ENCODE measurements at regions not wholly inside any gene's neighbourhood (a gene's known extent, or its start where the extent isn't known, plus 50 kb on each side); places are given as distances from the start of the nearest gene placed in this dataset.
"Not testable (repeated sequence)": the region's sequence is repeated elsewhere in the genome, so short reads cannot be mapped to it uniquely, and the experiment has no call there.

DNA sequence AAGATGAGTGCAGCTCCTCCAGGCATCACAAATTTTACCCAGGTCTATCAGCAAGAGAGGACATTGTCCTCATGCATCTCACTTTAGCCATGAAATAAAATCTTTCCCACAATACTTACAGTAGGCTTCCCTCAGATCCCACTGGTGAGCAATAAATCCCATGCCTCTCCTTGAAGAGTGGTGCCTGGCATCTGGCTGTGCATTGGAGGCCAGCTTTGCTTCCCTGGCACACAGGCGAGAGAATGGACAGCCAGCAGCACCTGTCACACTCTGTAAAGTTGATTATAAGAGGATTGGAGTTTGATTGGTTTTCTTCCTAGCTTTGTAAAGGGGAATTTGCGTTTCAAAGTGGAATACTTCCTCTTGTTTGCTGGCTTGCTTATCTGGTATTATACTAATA lies 1153.9 kb downstream of the AACS start:
- DNase-seq (ENCODE audit: low read depth in 2 of 3, low spot score in 2 of 3): no peak

DNA sequence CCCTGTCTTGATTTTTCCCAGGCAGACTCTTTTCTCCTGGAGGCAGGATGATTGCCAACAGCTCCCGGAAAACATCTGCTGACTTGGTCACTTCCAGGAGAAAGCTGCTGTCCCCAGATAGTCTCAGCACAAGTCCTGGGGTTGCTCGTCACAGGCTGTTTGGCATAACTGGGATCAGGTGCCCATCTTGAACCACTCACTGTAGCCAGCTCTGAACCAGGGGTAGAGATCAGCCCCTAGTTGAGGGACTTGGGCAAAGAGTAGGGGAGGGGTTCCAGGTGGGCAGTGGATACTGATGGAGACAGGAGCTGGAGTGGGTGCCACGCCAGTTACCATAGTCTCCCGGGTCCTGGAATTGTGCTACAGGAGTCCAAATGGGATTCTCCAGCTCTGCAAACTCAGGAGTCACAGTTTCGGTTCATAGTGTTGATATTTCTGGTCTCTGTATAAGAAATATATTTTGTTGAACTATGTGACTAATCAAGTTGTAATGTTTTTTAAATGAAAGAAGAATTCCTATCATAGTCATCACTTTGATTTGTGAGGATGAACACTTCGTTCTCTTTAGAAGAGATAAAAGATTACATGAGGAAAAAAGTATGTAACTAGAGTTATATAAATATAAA lies 1154.5 kb downstream of the AACS start:
- DNase-seq (ENCODE audit: low read depth in 2 of 3, low spot score in 2 of 3): no peak

- DNase-seq (ENCODE audit: low read depth in 2 of 3, low spot score in 2 of 3): no peak
These were observed 1158.8 kb downstream of the AACS start for GRCh38 chr12:126224032-126224431.

- no peak for DNase-seq (ENCODE audit: low read depth in 2 of 3, low spot score in 2 of 3)
These were observed 1163.7 kb downstream of the AACS start for GRCh38 chr12:126228936-126229335.

DNA sequence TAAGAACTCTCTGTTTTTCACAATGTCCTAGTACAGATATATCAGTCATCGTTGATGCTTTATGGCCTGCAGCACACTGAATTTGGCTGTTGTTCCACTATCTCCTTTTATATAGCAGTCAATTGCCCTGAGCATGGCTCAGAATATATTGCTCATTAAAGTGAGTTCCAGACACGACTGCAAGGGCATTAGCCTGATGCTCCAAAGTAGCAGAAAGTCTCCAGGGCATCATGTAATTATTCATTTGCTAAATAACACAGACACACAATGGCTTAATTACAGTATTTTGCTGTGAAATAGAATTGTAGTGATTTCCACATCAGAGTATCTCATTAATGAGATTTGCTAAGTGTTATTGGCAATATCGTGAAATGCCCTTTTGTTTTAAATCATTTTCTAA lies 1167.5 kb downstream of the AACS start:
- no peak for DNase-seq (ENCODE audit: low read depth in 2 of 3, low spot score in 2 of 3)

GRCh38 chr12:126233625-126234024 lies 1168.4 kb downstream of the AACS start:
- DNase-seq (ENCODE audit: low read depth in 2 of 3, low spot score in 2 of 3): no peak

GRCh38 chr12:126243814-126244440 lies 1178.7 kb downstream of the AACS start:
- no peak for DNase-seq (ENCODE audit: low read depth in 2 of 3, low spot score in 2 of 3)

DNA sequence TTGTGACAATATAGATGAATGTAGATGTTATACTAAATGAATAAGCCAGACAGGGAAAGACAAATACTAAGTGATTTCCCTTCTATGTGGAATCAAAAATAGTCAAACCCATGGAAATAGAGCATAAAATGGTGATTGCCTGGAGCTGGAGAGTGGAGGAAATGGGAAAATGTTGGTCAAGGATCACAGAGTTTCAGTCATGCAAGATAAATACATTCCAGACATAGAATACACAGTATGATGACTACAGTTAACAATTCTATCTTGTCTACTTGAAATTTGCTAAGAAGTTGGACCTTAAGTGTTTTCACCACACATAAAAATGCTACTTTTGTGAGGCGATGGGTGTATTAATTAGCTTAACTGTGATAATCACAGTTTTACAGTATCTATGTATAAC lies 1182.7 kb downstream of the AACS start:
- DNase-seq (ENCODE audit: low read depth in 2 of 3, low spot score in 2 of 3): no peak

GRCh38 chr12:126248871-126249403 lies 1183.7 kb downstream of the AACS start:
- DNase-seq (ENCODE audit: low read depth in 2 of 3, low spot score in 2 of 3): no peak

- DNase-seq (ENCODE audit: low read depth in 2 of 3, low spot score in 2 of 3): no peak
These were observed 1193.0 kb downstream of the AACS start for GRCh38 chr12:126258190-126258589.

DNA sequence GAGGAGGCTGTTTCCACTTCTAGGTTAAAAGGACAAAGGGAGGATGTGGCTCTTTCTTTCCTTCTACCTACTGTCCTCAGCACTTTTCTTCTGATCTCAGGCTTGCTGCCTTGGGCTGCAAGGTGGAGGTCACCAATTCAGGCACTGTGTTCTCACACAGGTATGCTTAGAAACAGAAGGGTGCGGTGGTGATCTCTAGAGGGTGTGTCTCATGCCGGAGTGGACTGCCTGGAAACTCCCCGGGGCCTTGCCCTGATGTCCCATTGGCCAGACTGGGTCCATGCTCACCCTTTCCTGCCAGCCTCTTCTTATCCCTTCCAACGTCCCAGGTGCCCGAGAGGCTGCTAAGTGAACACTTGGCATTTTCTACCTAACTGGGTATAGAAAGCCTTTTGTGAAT lies 1197.6 kb downstream of the AACS start:
- no peak for DNase-seq (ENCODE audit: low read depth in 2 of 3, low spot score in 2 of 3)

GRCh38 chr12:126268222-126268621 lies 1203.0 kb downstream of the AACS start:
- DNase-seq (ENCODE audit: low read depth in 2 of 3, low spot score in 2 of 3): no peak

DNA sequence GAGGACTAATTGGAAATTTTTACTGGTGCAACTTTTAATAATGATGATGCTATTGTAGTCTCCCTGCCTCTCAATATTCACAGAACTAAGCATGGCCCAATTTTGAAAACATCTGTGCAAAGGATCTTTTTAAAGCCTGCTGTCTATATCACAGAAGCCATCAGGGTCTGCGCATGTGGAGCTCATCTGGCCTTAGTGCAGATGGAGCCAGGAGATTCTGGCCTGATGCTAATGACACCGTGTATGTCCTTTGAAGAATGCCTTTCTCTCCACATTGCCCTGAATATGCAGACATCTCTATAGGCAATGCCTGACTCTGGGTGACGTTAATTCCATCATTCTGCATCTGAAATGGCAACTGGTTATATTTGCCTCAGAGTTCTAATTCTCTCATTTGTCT lies 1205.9 kb downstream of the AACS start:
- DNase-seq (ENCODE audit: low read depth in 2 of 3, low spot score in 2 of 3): no peak

GRCh38 chr12:126282691-126283090 lies 1217.5 kb downstream of the AACS start:
- DNase-seq (ENCODE audit: low read depth in 2 of 3, low spot score in 2 of 3): no peak

DNA sequence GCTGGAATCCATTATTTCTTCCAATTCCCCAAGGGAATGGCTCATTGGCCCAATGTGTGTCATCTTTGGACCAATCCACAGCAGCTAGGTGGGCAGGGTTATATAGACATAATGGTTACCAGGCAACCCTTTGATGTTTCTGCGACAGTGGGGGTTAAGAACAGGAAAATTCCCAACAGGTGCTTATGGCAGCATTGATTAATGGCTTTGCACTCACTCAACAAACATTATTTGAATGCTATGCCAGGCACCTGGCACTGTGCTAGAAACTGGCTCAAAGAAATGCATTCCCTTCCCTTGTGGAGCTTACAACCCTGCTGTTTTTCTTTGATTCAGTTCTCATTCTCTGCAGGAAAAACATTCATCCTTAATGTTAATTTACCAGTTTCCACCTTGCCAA lies 1221.0 kb downstream of the AACS start:
- no peak for DNase-seq (ENCODE audit: low read depth in 2 of 3, low spot score in 2 of 3)

DNA sequence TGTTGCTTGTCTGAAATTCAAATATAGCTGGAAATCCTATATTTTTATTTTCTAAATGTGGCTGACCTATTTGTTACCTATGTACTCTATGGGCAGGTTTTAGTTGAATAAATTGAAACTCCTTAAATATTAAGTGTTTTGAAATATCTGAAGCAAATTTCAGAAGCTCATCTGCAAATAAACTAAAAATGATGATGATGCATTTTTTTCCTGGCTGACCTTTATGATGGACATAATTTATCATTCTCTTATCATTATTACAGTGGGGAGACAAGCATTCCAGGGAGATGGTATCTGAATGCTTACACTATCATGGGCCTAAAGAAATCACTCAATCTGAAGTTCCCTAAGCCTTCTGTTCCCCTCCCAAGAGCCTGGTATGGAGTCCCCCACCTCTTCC lies 1225.2 kb downstream of the AACS start:
- DNase-seq (ENCODE audit: low read depth in 2 of 3, low spot score in 2 of 3): no peak

DNA sequence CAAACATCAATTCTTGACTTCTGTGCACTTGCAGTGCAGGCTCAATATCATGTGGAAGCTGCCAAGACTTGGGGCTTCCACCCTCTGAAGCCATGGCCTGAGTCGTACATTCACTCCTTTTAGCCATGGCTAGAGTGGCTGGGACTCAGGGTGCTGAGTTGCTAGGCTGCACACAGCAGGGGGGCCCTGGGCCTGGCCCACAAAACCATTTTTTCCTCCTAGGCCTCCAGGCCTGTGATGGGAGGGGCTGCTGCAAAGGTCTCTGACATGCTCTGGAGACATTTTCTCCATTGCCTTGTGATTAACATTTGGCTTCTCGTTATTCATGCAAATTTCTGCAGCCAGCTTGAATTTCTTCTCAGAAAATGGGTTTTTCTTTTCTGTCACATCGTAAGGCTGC lies 1226.8 kb downstream of the AACS start:
- DNase-seq (ENCODE audit: low read depth in 2 of 3, low spot score in 2 of 3): not testable (repeated sequence)

DNA sequence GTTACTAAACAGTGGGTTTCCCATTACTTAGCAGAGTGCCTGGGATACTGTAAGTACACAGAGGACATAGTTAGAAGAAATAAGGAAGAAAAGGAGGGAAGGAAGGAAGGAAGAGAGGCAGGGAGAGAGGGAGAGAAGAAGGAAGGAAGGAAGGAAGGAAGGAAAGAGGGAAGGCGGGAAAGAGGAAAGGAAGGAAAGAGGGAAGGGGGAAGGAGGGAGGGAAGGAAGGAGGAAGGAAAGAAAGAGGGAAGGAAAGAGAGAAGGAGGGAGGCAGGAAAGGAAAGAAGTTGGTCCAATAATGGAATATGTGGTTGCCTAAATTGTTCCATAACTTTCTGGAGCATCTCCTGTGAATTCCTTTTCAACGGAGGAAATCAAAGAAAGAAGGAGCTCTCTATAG lies 1230.4 kb downstream of the AACS start:
- DNase-seq (ENCODE audit: low read depth in 2 of 3, low spot score in 2 of 3): no peak

DNA sequence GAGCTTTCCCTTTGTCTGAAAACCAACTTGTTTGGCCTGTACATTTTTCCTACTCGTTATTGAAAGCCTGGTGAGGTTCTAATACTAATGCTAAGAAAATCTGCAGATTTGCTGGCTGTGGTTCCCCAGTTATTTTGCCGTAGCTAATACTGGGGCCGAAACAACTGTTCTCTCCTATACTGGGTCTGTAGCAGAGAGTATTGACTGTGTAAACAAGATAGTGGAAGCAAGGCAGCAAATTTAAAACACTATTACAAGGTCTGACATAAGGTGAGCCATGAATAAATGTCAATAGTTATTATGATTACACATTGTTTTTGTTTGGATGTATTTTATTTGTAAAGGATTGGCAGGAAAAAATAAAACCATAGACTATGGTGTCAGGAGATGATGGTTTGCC lies 1244.0 kb downstream of the AACS start:
- DNase-seq (ENCODE audit: low read depth in 2 of 3, low spot score in 2 of 3): no peak

DNA sequence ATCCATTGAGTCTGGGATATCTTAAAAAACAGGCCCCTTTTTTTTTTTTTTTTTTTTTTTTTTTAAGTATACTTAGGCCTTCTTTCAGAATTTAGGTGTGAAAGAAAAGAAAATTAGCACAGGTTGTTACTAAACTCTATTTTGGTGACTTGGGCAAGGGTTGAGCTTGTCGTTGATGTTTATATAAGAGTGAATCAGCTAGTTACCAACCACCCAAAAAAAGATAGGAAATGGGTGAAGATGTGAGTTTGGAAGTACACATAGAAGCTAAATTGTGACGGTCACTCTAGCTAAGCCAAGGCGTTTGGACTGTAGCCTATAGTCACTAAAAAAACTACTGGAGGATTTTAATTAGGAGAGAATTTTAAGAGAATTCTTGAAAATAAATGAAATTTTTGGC lies 1247.2 kb downstream of the AACS start:
- no peak for DNase-seq (ENCODE audit: low read depth in 2 of 3, low spot score in 2 of 3)

- DNase-seq (ENCODE audit: low read depth in 2 of 3, low spot score in 2 of 3): no peak
These were observed 1251.2 kb downstream of the AACS start for GRCh38 chr12:126316411-126316810.

DNA sequence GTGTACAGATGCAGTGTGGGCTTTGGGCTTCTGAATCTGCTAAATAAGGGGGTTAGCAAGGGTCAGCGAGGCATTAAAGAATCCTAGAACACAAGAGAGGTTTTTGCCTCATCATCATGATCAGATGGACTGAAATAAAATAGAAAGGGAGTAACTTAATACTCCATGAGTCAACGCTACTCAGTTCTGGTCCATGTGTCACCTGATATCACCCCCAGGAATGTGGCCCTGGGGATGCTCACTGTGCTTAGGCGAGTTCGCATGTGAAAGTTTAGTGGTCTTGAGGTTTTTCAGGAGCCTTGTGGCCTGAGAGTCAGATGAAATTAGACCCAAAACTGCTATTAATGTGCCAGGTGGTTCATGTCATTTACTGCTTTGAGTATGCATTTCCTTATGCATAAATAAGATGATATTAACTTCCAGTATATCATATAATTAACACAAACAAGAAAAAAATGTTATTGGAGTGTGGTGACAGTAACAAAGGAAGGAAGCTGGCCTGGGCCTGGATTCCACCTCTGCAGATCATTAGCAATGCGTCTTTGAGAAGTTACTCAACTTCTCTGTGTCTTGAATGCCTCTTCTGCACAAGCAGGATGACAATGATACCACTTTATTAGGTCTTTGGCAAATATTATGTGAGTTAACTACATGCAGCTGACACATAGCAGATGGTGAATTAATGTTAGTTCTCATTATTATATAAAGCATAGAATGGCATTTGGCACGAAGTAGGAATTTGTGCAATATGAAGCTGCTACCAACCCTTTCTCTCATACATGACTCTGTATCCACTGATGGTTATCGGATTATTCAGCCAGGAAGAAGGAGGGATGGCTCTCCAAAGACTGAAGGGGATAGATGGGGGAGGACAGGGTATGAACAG lies 1272.6 kb downstream of the AACS start:
- DNase-seq (ENCODE audit: low read depth in 2 of 3, low spot score in 2 of 3): no peak

Measured in activated CD8-positive, alpha-beta memory T cell treated with anti-CD3 and anti-CD28 coated beads for 48 hours (primary cell).